ENCODE measurements at regions not wholly inside any gene's neighbourhood (a gene's known extent, or its start where the extent isn't known, plus 50 kb on each side); places are given as distances from the start of the nearest gene placed in this dataset.

GRCh38 chrX:131840799-131841495 is 182.2 kb upstream of the STK26 start:
- TF ChIP-seq CTCF (conservative IDR thresholded peaks at IDR 0.05; ENCODE audit: low read length) (no peak), EZH2phosphoT487 (IDR thresholded peaks at IDR 0.05; ENCODE audit: borderline replicate concordance) (no peak)
- Histone ChIP-seq H3K4me1 (ENCODE audit: insufficient read depth, low read length, poor library complexity, severe bottlenecking) (no peaks in the 10 kb centered on the region), H3K79me2 (ENCODE audit: insufficient read depth, low read length) (no peaks in the 10 kb centered on the region), H3F3A (ENCODE audit: low read depth) (no peaks in the 10 kb centered on the region), H3K4me2 (ENCODE audit: low read depth, low read length, poor library complexity, severe bottlenecking) (peak overlapping the region; percentile 11), H3K9me2 (replicated peaks; ENCODE audit: low read depth, low read length) (no peaks in the 10 kb centered on the region), H3K36me3 (ENCODE audit: insufficient read depth, low read length) (no peaks in the 10 kb centered on the region), H3K9me3 (ENCODE audit: insufficient read depth, low read depth, low read length) (no peaks in the 10 kb centered on the region), H3K4me3 (ENCODE audit: low read length, poor library complexity, severe bottlenecking) (no peak overlapping the region), H4K20me1 (ENCODE audit: insufficient read depth, low read length, poor library complexity, severe bottlenecking) (no peaks in the 10 kb centered on the region), H2AFZ (ENCODE audit: low read length) (0 out of 2 replicates have a peak overlapping the region, but pooled peaks have one; percentile 49), H3K9ac (ENCODE audit: low read depth, low read length, poor library complexity, severe bottlenecking) (no peak overlapping the region), H3K27me3 (ENCODE audit: insufficient read depth, low read length, poor library complexity, severe bottlenecking) (no peaks in the 10 kb centered on the region)

- H3K9ac ChIP-seq (ENCODE audit: low read depth, low read length, poor library complexity, severe bottlenecking) = no peak overlapping the region
- H3K4me2 ChIP-seq (ENCODE audit: low read depth, low read length, poor library complexity, severe bottlenecking) = peak overlapping the region; percentile 11
- no peaks in the 10 kb centered on the region for H3K9me2 ChIP-seq (replicated peaks; ENCODE audit: low read depth, low read length)
- no peaks in the 10 kb centered on the region for H3F3A ChIP-seq (ENCODE audit: low read depth)
- H3K4me3 ChIP-seq (ENCODE audit: low read length, poor library complexity, severe bottlenecking) = no peak overlapping the region
- H3K27me3 ChIP-seq (ENCODE audit: insufficient read depth, low read length, poor library complexity, severe bottlenecking) = no peaks in the 10 kb centered on the region
- no peaks in the 10 kb centered on the region for H4K20me1 ChIP-seq (ENCODE audit: insufficient read depth, low read length, poor library complexity, severe bottlenecking)
- 0 out of 2 replicates have a peak overlapping the region, but pooled peaks have one; percentile 49 for H2AFZ ChIP-seq (ENCODE audit: low read length)
- H3K9me3 ChIP-seq (ENCODE audit: insufficient read depth, low read depth, low read length) = no peaks in the 10 kb centered on the region
- no peaks in the 10 kb centered on the region for H3K36me3 ChIP-seq (ENCODE audit: insufficient read depth, low read length)
- TF ChIP-seq EZH2phosphoT487 (IDR thresholded peaks at IDR 0.05; ENCODE audit: borderline replicate concordance) = no peak
- peak; percentile 69 for TF ChIP-seq CTCF (conservative IDR thresholded peaks at IDR 0.05; ENCODE audit: low read length)
- H3K79me2 ChIP-seq (ENCODE audit: insufficient read depth, low read length) = no peaks in the 10 kb centered on the region
- H3K4me1 ChIP-seq (ENCODE audit: insufficient read depth, low read length, poor library complexity, severe bottlenecking) = no peaks in the 10 kb centered on the region
Observed at GRCh38 chrX:131841496-131842437, 181.3 kb upstream of the STK26 start.

- TF ChIP-seq EZH2phosphoT487 (IDR thresholded peaks at IDR 0.05; ENCODE audit: borderline replicate concordance) (no peak), CTCF (conservative IDR thresholded peaks at IDR 0.05; ENCODE audit: low read length) (no peak)
- Histone ChIP-seq H4K20me1 (ENCODE audit: insufficient read depth, low read length, poor library complexity, severe bottlenecking) (no peaks in the 10 kb centered on the region), H3K9ac (ENCODE audit: low read depth, low read length, poor library complexity, severe bottlenecking) (no peak overlapping the region), H3K36me3 (ENCODE audit: insufficient read depth, low read length) (no peaks in the 10 kb centered on the region), H3K27me3 (ENCODE audit: insufficient read depth, low read length, poor library complexity, severe bottlenecking) (no peaks in the 10 kb centered on the region), H3K79me2 (ENCODE audit: insufficient read depth, low read length) (no peaks in the 10 kb centered on the region), H3K9me2 (replicated peaks; ENCODE audit: low read depth, low read length) (no peaks in the 10 kb centered on the region), H3K4me2 (ENCODE audit: low read depth, low read length, poor library complexity, severe bottlenecking) (no peak overlapping the region), H3F3A (ENCODE audit: low read depth) (no peaks in the 10 kb centered on the region), H2AFZ (ENCODE audit: low read length) (no peak overlapping the region), H3K9me3 (ENCODE audit: insufficient read depth, low read depth, low read length) (no peaks in the 10 kb centered on the region), H3K4me1 (ENCODE audit: insufficient read depth, low read length, poor library complexity, severe bottlenecking) (no peaks in the 10 kb centered on the region), H3K4me3 (ENCODE audit: low read length, poor library complexity, severe bottlenecking) (no peak overlapping the region)
Observed at GRCh38 chrX:131843987-131844386, 179.1 kb upstream of the STK26 start.

Data from Loucy (cell line).